HCEC 1CT (cell line): ENCODE measurements at regions not wholly inside any gene's neighbourhood (a gene's known extent, or its start where the extent isn't known, plus 50 kb on each side); places are given as distances from the start of the nearest gene placed in this dataset.
A peak's percentile ranks its signal among the peaks of the same experiment; 100 is the strongest.

Source experiments
- DNase-seq: peaks from one replicate; pipeline ENCODE4 v3.0.0-alpha.2; 2017

GRCh38 chr5:98403131-98403530, 370.3 kb upstream of the RGMB start:
- DNase-seq, result no peak

GRCh38 chr5:98414938-98415337, 358.5 kb upstream of the RGMB start:
- peak; percentile 98 for DNase-seq

GRCh38 chr5:98415663-98416062, 357.8 kb upstream of the RGMB start:
- DNase-seq, result peak; percentile 38

GRCh38 chr5:98416541-98416940, 356.9 kb upstream of the RGMB start:
- peak; percentile 76 for DNase-seq

- DNase-seq, result no peak
These were observed 353.6 kb upstream of the RGMB start for GRCh38 chr5:98419825-98420224.

GRCh38 chr5:98424681-98425450, 348.6 kb upstream of the RGMB start:
- DNase-seq, result peak; percentile 46

- DNase-seq, result no peak
These were observed 347.8 kb upstream of the RGMB start for GRCh38 chr5:98425640-98426039.

GRCh38 chr5:98428806-98429205, 344.7 kb upstream of the RGMB start:
- peak; percentile 50 for DNase-seq

GRCh38 chr5:98432378-98432777, 341.1 kb upstream of the RGMB start:
- no peak for DNase-seq

- DNase-seq, result no peak
These were observed 340.4 kb upstream of the RGMB start for GRCh38 chr5:98433022-98433421.

GRCh38 chr5:98433673-98434072, 339.8 kb upstream of the RGMB start:
- peak; percentile 74 for DNase-seq

- no peak for DNase-seq
These were observed 336.8 kb upstream of the RGMB start for GRCh38 chr5:98436667-98437066.

GRCh38 chr5:98442448-98442847, 331.0 kb upstream of the RGMB start:
- no peak for DNase-seq

- no peak for DNase-seq
These were observed 329.6 kb upstream of the RGMB start for GRCh38 chr5:98443881-98444280.

GRCh38 chr5:98453296-98453695, 320.2 kb upstream of the RGMB start:
- DNase-seq, result no peak

- peak; percentile 79 for DNase-seq
These were observed 319.1 kb upstream of the RGMB start for GRCh38 chr5:98454407-98454806.

- DNase-seq, result peak; percentile 98
These were observed 318.6 kb upstream of the RGMB start for GRCh38 chr5:98454904-98455303.

GRCh38 chr5:98455665-98456064, 317.8 kb upstream of the RGMB start:
- DNase-seq, result peak; percentile 79

GRCh38 chr5:98458004-98458403, 315.5 kb upstream of the RGMB start:
- DNase-seq, result peak; percentile 83

GRCh38 chr5:98458726-98459125, 314.7 kb upstream of the RGMB start:
- no peak for DNase-seq

GRCh38 chr5:98460536-98460935, 312.9 kb upstream of the RGMB start:
- no peak for DNase-seq

- no peak for DNase-seq
These were observed 312.0 kb upstream of the RGMB start for GRCh38 chr5:98461485-98461884.

- no peak for DNase-seq
These were observed 310.2 kb upstream of the RGMB start for GRCh38 chr5:98463222-98463621.

GRCh38 chr5:98463676-98464075, 309.8 kb upstream of the RGMB start:
- DNase-seq, result no peak

- DNase-seq, result no peak
These were observed 308.6 kb upstream of the RGMB start for GRCh38 chr5:98464737-98465330.
